LHCN-M2 (cell line): ENCODE measurements at regions not wholly inside any gene's neighbourhood (a gene's known extent, or its start where the extent isn't known, plus 50 kb on each side); places are given as distances from the start of the nearest gene placed in this dataset.
"Not testable (repeated sequence)": the region's sequence is repeated elsewhere in the genome, so short reads cannot be mapped to it uniquely, and the experiment has no call there.

Experiments
- DNase-seq: peaks from one replicate; pipeline ENCODE4 v3.0.0-alpha.2; 2012; ENCODE audit warnings: low read depth

DNA sequence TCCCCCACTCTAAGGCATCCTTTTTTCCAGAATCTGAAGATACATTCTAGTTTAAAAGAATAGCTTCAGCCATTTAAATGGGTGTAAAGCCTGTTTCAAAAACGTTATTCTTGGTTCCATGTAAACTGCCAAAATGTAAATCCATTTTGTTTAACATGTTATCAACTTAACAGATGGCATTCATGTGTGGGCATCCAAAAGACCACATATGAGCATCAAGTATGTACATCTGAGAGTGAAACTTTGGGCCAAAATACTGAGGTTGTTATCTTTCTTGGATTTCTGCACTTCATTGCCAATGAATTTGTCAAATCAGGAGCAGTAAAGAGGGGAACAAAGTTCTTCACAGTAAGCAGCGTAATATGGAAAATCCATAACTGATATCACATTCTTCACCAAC, 395.4 kb downstream of the ZNF804A start:
- DNase-seq = no peak

DNA sequence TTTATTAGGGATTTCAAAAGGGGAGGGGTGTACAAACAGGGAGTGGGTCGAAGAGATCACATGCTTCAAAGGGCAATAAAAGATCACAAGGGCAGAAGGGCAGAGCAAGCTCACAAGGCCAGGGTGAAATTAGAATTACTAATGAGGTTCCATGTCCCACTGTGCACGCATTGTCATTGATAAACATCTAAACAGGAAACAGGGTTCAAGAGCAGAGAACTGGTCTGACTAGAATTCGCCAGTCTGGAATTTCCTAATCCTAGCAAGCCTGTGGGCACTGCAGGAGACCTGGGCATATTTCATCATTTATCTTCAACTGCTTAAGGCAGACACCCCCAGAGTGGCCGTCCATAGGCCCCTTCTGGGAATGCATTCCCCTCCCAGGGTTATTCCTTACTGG, 408.2 kb downstream of the ZNF804A start:
- no peak for DNase-seq

DNA sequence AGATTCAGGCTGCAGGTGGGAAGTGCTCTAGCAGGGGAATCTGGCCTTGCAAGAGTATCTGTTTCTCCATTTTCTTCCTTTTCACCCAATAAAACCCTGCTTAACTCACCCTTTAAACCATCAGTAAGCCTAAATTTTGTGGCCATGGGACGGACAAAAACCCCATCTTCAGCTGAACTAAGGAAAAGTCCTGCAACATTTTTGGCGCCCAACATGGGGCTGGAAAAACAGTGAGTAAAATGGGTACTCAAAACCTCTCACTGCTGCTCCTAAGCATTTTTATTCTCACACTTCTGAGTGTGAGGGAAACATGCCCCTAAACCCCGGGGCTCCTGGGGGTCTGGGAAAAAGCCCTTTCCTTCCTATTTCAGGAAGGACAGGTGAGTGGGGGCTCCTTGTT, 414.3 kb downstream of the ZNF804A start:
- peak; percentile 11 for DNase-seq

DNA sequence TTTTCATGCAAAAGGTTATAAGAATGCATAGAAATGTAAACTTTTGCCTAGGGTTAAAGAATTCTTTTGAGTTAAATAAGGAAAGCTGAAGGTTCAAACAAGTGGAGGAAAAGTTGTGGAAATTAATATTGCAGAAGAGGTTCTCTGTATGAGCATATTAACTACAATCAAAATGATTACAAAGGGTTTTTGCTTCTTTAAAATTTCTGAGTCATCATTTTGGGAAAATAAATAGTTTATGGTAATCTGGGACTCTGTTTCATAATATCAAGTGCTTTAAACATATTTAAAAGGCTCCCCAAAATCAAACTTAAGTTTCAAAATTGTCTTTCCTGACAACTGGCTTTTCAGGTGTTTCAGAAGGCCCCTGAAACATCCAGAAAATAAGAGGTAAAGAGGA, 415.7 kb downstream of the ZNF804A start:
- no peak for DNase-seq

DNA sequence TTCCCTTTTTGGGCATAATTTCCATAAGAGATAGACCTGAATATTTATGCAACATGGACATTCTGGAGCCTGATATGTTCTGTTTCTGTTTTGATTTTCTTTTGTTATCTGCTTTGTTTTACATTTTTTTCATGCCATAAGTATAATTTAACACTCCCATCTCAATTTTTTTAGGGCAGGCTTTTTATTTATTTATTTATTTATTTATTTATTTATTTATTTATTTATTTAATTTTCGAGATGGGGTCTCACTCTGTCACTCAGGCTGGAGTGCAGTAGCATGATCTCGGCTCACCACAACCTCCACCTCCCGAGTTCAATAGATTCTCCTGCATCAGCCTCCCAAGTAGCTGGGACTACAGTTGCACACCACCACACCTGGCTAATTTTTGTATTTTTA, 427.6 kb downstream of the ZNF804A start:
- not testable (repeated sequence) for DNase-seq

DNA sequence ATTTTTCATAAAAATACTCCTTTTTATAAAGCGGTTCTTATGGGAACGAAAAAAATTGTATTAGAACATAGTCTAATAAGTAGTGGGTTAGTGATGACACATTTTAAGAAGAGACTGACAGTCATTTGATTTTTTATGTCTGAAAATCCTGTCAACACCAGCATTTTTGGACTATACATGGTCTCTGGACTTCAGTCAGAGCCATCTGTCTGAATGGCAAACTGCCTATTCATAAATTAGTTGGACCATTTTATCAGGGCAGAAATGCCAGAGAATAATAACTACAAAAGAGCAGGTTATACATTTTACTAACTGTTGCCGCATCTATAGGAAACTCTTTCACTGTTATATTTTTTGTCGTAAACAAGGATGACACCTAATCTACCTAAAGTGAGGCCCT, 437.6 kb downstream of the ZNF804A start:
- DNase-seq = no peak

DNA sequence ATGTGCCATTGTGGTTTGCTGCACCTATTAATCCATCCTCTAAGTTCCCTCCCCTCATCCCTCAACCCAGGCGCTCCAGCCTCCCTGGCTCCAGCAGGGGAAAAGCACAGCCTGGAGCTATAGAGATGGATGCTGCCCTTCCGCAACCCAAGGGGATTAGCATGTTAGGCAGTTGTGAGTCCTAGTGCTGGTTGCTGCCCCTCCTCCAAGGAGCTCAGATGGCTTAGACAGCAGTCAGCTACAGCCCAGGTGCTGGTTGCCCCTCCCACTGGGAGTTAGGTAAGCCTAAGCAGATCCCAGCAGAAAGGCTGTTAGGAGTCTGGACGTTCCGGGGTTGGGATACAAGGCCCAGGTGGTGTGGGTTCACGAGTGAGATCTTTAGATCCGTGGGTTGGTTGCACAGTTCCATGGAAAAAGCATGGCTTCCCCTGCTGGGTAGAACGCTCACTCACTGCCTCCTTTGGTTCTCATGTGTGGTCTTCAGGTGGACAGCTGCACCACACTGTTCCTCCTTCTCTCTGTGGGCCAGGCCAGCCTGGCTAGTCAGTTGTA, 446.1 kb downstream of the ZNF804A start:
- DNase-seq = no peak

DNA sequence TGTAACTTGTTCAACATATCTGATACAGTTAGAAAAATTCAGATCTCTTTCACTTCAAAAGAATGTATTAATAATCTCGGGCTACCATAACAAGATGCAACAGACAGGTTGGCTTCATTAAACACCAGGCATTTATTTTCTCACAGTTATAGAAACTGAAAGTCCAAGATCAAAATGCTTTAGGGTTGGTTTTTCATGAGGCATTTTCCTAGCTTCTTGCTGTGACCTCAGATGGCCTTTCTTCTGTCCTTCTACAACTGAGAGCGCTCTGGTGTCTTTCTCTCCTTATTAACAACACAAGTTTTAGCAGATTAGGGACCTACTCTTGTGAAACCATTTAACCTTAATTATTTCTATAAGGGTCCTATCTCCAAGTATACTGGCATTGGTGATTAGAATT, 452.5 kb downstream of the ZNF804A start:
- no peak for DNase-seq

DNA sequence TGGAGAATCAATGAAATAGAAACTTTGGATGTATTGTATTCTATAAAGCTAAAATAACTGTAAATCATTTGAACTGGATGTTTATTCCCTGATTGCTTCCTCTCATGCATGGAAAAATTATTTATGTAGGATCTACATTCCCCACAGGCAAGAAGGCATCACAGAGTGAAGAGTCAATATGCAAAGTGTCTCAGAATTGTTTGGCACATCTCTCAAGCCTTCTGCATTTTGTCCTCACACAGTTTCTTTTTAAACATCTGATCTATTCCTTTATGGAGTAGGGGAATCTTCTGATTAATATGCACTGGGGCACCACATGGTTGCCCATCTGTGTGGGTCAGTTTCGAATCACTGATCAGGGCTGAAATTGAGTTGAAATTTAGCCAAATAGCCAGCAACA, 465.4 kb downstream of the ZNF804A start:
- DNase-seq = no peak

DNA sequence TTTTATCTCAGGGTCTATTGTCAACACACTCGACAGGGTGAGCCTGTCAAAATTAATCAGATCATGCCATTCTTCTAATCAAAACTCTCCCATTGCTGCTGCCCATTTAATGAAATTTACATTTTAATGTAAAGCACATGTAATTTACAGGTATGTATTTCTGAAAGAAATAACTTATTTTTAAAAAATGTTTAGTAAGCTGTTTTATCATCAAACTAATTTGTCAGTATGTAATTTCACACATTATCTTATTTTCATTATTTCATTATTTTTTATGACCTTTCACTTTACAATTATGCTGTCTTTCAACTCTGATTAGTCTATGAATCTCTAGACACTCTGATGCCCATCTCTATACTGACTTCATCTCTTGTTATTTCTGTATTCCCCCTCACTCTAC, 467.8 kb downstream of the ZNF804A start:
- DNase-seq = no peak

DNA sequence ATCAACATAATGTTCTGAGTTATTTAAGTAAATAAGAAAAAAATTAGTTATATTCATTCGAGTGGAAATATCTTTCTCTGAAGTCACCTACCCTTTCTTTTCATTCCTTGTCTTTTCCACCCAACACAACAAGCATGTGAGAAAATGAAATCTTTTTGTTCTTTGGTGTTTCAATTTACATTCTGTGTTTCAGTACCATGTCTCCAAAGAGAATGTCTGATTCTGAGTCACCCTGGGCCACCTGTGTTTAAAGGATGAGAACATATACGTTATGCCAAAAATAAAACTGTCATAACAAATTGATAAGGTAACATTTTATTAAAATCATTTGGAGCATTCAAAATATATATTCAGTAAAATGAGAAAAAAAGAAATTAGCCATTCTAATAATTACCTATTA, 470.8 kb downstream of the ZNF804A start:
- no peak for DNase-seq

DNA sequence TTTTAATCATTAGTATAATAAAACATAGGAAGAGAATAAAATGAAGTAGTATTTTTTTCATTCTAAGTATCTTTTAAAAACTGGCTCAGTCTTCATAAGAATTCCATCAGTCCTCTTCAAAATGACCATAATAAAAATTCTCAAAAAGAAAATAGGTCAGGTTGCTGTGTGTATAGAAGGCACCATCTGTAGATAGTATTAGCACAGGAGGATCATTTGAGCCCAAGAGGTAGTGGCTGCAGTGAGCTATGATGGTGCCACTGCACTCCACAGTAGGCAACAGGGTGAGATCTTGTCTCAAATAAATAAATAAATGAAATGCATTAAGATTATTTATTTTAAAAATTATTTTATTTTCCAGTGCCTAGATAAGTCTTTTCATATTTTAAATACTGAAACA, 475.8 kb downstream of the ZNF804A start:
- DNase-seq = no peak

DNA sequence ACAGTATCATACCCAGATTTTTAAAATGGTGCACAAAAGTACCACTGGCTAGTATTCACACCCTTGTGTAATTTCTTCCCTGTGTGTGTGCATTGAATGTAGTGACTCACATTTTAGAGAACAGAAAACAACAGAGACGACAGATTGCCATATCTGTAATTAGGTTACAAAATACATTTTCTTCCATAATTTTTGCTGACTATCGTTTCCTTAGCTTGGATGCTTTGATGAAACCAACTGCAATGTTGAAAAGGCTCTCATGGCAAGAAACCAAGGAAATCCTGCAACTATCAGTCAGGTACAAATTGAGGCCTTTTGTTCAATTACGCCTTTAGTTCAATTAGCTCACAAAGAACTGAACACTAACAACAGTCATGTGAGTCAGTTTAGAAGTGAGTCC, 484.4 kb downstream of the ZNF804A start:
- no peak for DNase-seq

DNA sequence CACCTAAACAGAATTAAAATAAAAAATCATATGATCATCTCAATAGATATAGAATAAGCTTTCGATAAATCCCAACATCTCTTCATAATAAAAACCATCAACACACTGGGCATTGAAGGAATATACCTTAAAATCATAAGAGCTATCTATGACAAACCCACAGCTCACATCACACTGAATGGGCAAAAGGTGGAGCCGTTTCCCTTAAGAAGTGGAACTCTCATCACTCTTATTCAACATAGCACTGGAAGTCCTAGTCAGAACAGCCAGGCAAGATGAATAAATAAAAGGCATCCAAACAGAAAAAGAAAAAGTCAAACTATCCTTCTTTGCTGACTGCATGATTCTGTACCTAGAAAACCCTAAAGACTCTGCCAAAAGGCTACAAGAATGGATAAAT, 510.3 kb downstream of the ZNF804A start:
- DNase-seq = no peak

DNA sequence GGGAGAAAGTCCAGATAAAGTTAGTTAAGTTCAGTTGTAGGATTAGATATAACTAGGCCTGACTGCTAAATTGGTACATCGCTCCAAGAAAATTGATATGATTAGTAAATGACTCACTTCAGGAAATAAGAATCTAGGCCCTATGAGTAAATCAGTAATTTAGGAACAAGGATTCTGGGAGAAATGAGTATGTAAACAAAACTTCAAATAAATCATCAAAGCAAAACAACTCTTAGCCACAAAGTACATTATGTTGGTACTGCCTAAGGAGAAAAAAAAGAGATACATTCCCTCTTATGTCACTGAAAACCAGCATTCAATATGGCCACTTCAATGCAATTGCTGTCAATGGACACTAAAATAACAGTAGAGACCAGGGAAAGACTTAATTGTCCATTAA, 529.1 kb downstream of the ZNF804A start:
- peak; percentile 82 for DNase-seq

DNA sequence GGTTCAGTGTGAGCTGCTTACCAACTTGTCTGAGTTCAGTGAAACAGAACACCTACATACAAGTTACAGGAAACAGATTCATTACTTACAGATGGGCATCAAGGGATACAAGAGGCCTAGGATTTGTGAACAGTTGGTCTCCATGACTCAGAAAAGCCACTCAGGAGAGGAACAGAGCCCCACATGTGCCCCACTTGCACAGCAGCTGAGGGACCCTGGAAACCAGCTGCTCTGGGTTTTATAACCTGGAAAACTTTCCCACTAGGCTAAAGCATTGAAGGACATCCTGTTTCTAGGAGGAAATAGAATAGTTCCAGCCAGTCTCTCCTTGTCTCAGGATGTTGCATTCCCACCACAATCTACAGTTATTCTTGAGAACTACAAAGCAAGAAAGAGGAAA, 530.0 kb downstream of the ZNF804A start:
- DNase-seq = peak; percentile 90

DNA sequence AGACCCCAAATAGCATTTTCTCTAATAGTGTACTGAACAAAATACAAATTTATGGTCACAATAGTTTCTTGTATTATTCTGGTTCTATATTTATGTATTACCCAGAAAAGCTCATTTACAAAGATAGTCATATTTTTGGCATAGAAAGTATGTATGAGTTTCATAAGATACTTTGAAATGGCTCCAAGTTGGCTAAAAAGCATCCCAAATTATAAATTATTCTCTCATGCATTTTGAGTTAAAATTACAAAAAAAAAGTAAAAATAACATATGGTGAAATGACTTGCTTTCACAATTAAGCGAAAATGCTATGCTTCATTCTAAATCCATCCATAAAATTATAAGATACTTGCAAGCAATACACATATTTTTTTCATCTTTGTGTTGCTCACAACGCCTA, 530.7 kb downstream of the ZNF804A start:
- DNase-seq = no peak

DNA sequence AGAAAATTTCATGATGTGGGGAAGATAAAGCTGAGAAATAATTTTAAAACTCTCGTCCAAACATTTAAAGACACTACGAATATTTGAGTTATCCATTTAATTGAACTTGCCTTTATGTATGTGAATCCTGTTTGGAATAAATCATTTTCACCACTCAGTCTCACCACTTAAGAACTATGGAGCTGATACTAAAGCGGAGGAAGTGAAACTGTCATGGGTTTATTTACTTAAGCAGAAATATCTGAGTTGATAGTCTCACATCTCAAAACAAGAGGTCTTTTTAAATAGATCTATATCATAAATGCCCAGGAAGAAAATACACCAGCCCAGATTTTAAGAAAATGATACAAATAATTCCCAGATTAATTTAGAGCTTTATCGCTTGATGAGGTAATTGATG, 532.4 kb downstream of the ZNF804A start:
- DNase-seq = no peak

DNA sequence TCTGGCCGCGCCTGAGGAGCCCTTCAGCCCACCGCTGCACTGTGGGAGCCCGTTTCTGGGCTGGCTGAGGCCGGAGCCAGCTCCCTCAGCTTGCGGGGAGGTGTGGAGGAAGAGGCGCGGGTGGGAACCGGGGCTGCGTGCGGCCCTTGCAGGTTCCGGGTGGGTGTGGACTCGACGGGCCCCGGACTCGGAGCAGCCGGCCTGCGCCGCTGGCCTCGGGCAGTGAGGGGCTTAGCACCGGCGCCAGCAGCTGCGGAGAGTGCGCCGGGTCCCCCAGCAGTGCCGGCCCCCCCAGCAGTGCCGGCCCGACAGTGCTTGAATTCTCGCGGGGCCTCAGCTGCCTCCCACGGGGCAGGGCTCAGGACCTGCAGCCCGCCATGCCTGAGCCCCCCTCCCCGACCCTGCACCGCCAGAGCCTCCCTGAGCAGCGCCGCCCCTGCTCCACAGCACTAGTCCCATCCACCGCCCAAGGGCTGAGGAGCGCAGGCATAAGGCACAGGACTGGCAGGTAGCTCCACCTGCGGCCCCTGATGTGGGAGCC, 534.2 kb downstream of the ZNF804A start:
- no peak for DNase-seq

DNA sequence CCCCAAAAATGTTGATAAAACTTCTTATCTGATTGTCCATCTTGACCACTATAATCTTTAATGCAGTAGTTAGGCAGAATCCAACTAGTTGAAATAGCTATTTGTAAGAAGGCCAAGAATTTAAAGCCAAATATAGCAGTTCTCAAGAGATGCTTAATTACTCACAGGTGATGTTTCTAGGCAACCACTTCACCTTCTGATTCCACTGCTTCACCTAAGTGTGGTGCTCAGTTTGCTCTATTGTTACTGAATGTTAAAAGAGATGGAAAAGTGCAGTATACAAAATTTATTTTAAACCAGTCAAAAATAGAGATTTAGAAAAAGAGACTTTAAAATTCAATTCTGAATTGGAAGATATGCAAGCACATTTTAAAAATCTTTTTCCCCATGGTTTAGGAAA, 539.4 kb downstream of the ZNF804A start:
- no peak for DNase-seq

DNA sequence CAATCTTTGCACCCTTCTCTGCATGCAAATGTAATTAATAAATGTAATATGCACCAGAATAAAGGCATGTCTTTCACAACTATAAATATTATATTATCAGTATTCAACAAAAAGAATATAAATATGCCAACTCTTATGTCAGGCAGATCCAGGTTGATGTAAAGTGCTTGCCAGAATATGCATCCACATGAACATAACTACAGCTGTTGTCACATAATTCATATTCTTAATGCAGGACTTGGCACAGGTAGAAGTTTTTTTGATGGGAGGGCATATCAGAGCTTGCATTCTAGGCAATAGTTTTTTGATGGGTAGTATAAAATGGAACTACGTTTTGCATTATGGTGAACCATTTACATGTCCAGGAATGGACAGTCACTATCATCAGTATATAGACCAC, 544.3 kb downstream of the ZNF804A start:
- no peak for DNase-seq

DNA sequence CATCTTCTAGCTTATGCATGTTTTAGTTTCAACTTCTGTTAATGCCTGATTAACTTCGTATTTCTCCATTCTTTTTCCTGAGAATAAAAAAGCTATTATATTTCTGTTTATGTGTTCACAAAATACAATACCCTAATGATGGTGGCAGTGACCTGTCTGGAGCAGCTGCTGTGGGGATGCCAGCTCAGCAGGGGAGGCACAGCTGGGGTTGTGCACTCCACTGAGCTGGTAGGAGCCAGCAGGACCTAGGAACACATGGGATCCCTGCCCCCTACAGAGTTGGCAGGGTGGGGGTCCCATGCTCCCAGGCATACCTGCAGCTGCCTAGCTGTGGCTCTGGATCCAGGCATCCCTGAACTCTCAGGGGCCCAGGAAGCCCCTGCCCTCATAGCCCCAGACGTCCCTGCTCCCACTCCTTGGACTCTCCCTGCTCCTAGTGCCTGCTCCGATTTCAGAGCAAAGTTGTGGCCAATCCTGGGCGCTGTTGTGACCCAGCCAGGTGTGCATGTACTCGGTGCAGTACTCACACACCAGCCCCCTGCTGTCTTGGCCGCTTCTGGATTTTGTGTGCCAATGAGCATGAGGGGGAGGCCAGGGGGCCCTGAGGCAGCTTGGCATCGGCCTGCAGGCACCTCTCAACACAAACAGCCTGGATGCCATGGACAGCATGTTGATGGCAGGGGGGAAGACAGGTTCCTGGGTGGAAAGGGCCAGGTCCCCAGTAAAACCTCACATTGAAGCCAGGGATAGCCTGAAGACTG, 546.0 kb downstream of the ZNF804A start:
- peak; percentile 61 for DNase-seq

DNA sequence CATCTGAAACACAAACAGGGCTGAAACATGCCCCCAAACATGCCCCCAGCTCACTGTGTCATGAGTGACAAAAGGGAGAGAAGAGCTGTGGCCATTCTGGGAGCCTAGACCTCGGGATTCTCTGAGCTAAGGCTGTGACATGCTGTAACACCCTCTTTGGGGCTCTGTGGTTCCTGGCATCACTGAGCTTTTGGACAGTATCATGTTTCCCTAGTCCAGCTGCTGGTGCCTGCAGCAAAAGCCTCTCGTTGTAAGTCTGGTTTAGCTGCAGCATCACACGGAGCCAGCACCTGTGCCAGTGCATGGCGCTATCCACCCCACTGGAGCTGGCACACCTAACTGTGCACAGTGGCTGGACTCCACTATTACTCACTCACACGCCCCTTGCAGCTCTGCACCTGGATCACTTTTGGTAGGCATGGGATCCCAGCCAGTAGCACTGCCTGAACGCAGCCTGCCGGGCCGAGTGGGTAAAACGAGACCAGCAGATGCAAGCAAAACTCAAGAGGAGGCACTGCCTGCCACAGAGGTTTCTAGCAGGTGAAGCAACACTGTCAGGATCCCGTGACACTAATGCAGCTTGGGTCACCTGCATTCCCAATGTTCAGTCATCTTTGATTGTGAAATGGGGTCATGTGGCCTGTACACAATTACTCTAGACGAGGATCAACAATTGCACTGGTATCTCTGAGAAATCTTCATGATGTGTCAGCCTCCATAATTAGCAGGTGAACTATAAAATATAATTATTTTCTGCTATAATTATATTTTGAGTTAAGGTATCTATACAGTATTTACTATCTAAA, 547.2 kb downstream of the ZNF804A start:
- DNase-seq = peak; percentile 60
